ENCODE measurements at regions not wholly inside any gene's neighbourhood (a gene's known extent, or its start where the extent isn't known, plus 50 kb on each side); places are given as distances from the start of the nearest gene placed in this dataset.
"Not testable (repeated sequence)": the region's sequence is repeated elsewhere in the genome, so short reads cannot be mapped to it uniquely, and the experiment has no call there.

DNA sequence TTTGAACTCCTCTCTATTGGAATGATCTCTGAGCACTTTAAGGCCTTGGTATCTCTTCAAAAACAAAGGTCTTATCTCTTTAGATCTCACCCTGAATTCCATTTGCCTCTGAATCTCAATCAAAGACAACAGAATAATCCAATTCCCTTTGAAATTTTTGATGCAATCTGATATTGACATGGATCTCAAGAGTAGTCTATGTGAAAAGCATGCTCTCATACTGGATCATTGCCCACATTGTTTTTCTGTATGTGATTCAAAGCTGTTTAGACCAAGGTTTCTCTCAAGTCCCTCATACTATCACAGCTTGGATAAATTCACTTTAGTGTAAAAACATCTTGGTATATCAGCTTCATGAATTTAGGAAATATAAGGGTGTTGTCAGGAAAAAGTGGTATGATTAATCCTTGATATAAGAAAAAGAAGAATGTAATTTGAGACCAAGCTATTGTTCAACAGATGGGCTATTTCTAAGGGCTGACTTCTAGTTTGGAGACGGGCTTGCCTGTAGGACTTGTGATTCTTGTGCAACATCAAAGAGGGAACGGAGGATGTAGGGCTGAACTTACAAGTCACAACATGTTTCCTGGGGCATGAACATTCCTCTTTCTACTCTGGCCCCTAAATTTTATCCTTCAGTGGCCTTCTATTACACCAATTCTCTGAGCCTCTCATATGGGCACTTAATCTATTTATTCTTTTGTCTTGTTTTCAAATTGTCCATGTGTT lies 77.9 kb upstream of the CITED2 start:
- peak; percentile 20 for DNase-seq (ENCODE audit: low read depth, low spot score)

DNA sequence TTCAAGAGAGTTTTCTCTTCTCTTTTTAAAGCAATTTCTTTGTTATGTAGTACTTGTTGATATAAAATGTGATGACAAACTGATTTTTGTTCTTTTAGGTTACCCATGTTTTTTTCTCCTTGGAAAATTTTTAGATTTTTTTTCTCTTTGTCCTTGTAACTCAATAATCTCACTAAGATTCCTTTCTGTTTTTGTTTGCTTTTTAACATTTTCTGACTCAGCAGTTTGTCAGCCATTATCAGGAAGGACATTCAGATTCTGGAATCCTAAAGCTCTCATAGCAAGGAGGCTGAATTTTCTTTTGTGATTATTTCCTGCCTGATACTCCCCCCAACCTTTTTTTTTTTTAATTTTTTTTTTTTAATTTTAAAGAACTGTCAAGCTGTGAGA lies 75.2 kb upstream of the CITED2 start:
- no peak for DNase-seq (ENCODE audit: low read depth, low spot score)

DNA sequence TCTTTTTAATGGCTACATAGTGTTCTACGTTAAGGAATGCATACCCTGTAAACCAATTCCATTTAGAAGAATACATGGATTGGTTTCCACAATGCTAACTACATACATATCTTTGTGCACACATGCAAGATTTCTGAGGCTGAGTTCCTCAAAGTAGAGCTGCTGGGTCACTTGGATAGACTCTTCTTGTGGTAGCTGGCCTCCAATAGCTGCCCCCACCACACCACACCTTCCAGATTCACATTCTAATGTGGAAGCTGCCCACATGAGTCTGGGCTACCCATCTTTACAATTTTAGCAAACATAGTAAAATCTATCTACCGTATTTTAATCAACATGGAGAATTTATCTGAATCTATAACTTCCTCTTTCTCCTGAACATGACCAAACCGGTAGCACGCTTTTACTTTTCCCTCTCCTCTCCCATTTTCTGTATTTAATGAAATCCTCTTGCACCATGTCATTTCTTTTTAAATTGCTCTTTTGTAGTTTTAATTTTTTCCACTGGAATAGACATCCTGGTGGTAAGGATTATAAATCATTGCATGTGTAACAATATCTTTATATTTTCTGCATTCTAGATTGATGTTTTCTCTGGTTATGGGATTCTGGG lies 74.7 kb upstream of the CITED2 start:
- no peak for DNase-seq (ENCODE audit: low read depth, low spot score)

DNA sequence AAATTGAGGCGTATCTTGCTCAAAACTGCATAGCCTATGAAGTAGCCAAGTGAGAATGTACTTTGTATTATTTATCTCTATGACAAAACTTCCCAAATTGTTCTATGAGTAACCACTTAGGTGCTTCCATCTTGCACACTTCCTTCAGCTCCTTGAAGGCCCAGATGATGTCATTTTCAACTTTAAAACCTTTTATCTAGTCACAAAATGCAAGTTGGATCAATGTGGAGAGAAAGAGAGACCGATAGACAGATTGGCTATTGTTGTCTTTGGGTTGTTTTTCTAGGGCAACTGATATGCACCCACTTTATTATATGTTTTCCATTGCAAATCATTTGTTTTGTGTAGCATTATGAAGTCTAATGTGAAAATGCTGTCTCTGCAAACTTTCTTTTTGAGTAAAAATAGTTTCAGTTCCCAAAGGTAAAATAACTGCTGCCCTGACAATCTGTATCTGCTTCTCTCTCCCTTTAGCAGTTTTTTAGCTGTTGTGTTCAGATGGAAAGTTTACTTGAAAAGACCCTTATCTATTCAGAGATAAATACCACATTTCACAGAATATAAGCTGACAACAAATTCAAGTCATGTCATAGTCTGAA lies 73.7 kb upstream of the CITED2 start:
- no peak for DNase-seq (ENCODE audit: low read depth, low spot score)

DNA sequence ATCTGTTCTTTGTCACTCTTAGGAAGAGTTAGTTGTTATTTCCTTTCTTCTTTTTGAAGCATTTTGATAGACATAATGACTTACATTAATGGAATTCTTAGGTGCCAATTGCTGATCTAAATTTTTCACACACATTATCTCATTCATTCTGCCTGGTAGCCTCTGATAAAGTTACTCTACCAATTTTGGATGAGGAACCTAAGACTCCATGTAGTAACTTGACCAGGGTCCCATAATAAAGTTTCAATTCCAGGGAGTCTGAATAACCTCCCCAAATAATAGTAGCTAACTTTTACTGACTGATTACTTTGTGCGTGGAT lies 73.2 kb upstream of the CITED2 start:
- no peak for DNase-seq (ENCODE audit: low read depth, low spot score)

DNA sequence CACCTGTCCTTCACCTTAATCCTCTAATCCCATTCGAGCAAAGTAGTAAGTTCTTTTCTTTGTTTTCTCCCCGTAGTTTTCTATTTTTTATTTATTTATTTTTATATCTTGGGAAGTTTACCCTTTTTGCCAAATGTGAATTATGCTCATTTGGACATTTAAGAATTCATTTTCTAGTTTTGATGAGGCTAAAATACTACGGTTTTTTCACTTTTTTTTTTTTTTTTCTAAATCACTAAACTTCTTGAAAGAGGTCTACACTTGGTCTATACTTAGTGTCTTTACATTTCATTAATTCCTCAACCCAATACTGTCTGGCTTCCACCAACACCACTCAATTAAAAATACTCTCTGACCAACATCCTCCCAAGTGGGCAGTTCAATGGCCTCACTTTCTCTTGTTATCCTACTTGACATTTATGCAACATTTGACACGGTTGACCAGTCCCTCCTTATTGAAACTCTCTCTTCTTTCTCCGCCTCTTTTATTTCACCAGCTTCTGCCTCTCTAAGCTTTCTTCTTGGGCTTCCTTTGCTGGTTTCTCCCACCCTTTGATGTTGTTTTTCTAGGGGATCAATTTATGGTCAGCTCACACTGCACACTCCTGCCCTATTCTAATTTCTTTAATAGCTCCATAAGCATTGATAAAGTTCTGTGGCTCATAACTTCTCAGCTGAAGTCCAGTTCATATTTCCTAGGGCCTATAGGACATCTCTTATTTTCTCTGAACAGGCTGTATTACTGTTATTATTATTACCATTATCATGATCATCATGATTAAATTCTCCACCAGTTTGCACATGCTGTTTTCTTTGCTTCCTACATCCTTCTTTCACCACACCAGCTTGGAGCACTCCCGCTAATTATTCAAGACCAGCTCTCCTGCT lies 72.6 kb upstream of the CITED2 start:
- DNase-seq (ENCODE audit: low read depth, low spot score) = no peak

DNA sequence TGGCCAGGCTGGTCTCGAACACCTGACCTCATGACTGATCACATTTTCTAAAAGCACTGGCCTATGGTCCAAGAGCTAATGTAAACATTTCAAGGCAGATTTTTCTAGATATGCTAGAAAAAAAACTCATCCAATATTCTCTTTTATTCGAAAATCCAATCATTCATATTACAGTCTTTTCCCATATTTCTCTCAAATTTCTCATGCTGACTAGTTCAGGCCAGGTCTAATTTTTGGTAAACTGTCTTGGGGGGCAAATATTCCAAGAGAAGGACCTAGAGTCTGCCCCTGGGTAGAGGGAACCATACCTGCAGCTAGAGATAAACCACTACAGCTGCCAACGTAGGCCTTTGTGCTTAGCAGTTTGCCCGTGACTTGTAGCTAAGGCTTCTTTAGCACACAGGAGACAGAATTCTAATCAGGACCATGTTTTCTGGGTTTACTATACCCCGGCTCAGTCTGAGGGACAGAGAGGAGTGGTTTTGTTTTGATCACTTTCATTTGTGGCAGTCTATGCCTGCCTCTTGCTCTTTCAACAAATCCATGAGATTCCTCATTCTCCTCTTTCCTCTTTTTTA lies 71.8 kb upstream of the CITED2 start:
- no peak for DNase-seq (ENCODE audit: low read depth, low spot score)

DNA sequence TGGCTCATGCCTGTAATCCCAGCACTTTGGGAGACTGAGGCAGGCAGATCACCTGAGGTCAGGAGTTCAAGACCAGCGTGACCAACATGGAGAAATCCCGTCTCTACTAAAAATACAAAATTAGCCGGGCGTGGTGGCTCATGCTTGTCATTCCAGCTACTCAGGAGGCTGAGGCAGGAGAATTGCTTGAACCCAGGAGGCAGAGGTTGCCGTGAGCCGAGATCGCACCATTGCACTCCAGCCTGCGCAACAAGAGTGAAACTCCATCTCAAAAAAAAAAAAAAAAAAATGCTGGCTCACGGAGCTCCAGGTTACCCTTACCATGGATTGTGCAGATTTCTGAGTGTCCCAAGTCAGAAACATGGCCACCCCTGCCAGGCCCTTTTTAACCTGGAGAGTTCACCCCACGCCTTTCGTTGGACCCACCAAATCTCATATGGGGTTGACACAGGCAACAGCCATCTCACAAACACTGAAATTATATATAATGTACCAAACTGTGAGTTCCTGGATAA lies 69.9 kb upstream of the CITED2 start:
- DNase-seq (ENCODE audit: low read depth, low spot score) = not testable (repeated sequence)

DNA sequence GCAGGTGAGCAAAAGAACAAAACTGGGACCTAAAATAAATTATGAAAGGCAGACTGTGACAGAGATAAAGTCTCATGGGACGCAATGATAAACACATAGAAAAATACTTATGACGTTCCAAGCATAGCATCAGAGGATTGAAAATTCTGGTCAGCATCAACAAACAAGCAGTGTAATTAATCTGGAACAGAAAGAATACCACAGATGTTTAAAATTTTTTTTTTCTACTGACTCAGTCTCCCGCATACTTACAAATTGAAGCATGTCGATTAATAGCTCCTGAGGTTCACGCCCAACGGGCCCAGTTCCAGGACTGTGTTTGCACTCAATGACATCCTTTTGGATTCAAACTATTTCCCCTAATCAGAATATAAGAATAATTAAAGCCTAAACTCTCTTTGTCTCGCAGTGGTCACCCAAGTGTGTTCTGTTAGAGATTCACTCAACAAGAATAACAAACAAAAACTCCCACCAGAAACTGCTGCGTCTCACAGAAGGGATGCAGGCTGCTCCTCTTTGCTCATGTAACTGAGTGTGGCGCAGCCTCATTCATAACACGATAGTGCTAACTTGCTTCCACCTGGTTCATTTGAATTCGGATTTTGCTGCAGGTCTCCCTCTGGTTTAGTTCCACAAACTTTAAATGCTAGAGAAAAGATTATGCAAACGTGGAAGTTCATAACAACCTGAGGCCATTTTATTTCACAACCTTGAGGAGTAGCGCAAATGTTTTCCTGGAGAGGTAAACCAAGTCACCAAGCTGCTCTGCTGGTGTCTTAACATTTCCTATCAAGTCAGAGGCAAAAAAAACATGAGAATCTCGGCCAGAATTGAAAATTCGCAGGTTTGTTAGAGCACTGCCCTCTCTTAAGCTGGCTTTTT lies 69.0 kb upstream of the CITED2 start:
- no peak for DNase-seq (ENCODE audit: low read depth, low spot score)

DNA sequence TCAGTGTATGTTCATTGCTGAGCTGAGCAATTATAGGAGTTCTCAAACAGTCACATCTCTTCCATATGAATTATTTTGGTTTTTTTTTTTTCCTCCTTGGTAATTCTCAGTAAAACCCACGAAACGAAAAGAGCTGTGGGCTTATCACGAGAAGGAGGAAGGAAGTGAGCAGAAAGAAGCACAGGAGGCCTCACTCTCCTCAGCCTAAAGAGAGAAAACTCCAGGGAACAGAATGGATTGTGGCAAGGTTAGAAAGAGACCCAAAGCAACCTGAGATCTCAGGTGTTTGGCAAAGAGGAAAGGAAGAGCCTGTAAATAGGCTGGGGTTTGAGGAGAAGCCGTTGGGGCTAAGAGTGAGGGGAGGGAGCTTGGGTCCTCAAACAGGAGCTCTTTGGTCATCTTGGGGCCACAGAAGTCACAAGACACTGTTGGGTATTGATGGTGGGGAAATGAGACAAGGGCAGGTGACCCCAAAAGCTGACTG lies 67.8 kb upstream of the CITED2 start:
- DNase-seq (ENCODE audit: low read depth, low spot score) = no peak

DNA sequence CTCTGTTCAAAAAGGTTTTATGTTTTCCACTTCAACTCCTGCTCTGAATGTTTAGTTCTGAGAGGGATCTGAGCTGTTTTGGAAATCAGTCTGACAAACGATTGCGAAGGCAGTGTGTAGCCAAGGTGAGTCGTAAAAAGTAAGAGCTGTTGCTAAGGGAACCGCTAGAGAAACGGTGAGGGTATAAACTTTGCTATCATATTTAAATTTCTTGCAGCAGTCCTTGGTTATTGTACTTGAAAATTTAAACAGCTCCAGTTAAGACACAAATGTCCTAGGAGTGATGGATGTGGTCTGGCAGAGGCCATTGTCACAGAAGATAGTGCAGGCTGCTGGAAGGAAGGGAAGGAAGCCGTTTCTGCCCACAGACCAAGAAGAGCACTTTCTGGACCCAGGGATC lies 64.9 kb upstream of the CITED2 start:
- DNase-seq (ENCODE audit: low read depth, low spot score) = no peak

DNA sequence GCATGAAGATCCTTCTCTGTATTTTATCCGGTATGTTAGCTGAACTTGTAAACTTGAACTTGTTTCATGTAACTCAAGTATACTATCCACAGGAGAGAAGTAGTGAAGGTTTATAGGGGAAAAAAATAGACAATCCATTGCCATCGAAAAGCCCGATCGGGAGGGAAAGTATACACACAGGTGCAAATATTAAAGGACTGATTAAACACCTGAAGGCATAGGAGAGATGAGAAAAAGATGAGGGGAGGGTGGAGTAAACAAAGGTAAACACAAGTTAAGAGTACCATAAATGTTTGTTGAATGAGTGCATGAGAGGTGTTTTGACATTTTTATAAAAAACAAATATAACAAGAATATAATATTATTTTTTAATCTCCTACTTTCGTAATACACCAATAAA lies 64.3 kb upstream of the CITED2 start:
- DNase-seq (ENCODE audit: low read depth, low spot score) = no peak

DNA sequence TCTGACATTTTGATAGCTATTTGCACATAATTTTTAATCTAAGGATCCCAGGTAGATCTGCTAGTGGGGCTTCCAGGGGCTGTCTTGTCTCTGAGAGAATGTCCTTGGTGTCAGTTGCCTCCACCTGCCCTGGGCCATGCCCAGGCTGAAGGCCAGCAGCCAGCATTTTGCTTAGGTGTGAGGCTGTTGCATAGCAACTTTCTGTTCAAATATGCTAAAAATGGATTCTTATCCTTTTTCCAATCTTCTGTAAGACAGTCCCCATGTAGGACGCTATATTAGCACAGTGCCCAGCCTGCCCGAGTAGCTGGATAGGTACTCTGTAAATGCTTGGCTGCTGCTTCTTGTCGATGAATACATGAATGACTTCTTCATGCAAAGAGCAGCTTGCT lies 62.5 kb upstream of the CITED2 start:
- DNase-seq (ENCODE audit: low read depth, low spot score) = no peak

DNA sequence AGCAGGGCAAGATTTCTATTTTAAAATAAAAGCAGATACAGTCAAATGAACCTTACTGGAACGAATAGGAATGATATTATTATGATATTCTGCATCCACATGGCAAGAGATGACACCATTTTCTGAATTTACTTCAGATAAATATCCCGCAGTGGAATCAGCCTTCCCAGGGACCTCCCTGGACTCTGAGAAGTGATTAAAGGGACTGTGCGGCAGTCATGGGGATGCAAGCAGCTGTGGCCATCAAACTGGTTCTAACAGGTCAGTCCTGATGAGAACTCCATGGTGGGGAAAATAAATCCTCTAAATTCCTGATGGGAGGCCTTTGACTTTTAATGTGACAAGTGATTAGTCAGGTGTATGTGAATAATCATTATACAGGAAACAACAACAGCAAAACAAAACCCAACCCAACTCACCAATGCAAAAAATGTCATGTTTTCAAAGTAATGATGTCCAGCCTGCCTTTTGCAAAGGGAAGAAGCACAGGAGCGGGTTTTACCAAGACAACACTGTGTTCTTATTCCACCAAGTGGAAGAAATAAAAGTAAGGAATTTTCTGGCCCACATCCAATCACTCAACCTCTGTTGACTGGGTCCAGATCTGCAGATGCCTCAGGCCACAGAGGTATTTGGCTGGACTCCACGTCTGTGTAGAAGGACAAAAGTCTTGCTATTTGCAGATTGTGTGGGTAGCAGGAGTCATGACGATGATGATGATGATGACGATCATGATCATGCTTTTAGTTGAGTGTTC lies 61.9 kb upstream of the CITED2 start:
- DNase-seq (ENCODE audit: low read depth, low spot score) = no peak

DNA sequence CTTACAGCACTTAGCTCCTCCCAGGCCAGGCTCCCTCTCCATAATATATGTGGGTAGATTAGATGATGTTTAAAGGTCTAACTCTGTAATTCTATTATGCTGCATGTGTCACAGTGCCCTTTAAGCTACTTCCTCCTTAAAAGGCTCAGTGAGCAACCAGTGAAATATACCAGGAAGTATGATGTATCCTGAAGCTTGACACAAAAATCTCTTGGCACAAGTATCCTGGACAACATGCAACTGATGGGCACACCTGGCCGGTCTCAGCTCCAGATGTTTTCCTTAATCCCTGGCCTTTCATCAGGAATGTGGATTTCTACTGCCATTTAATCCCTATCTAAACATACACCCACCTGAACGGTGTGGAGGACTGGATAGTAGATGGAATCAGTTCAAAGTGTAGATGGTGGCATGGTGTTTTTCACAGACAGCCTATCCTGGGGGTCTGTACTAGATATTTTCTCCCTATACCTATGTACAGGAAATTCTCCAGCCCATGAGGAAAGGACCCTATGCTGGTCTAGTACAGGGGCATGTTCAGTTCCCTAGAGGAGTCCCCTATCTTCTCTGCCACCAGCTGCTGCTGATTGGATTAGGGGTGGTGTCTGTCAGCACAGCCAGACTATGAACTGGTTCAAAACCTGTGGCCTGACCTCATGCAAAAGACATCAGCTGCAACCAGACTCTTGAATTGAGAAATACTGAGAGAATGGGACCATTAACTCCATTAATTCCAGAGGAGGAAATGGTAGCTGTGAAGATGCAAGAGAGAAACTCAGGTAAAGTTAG lies 59.4 kb upstream of the CITED2 start:
- no peak for DNase-seq (ENCODE audit: low read depth, low spot score)

DNA sequence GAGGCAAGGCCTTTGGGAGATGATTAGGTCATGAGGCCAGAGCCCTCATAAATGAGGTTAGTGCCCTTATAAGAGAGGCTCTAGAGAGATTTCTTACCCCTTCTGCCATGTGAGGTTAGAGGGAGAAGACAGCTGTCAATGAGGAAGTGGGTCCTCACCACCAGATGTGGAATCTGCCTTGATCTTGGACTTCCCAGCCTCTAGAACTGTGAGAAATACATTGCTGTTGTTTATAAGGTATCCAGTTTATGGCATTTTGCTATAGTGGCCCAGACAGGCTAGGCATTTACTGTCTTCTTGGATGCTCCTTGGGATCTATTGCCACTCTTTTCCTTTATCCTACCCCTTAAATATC lies 57.1 kb upstream of the CITED2 start:
- no peak for DNase-seq (ENCODE audit: low read depth, low spot score)

DNA sequence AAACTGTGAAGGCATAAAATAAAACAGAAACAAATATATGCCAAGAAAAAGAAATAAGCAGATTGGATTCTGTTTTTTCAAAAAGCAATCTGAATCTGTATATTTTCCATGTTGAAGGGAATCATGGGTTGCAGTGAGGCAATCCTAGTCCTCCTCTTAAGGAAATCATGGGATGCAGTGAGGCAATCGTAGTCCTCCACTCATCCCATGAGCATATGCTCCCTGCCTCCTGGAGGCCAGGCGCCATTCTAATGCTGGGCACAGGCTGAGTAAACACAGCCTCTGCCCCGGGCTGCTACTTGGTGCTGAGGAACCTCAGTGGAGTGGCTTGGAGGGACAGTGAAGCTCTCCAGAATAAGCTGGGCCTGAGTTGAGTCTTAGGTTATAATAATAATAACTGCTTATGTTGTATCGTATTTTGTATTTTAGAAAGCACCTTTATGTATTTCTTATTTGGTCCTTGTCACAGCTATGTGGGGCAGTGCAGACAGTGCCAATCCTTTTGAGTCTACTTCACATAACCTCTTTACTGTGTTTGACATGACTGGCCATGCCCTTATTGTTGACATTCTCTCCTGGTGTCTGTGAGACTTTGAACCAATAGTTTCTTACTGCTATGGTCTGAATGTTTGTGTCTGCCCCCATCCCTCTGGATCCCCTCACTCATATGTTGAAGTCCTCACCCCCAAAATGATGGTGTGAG lies 56.6 kb upstream of the CITED2 start:
- DNase-seq (ENCODE audit: low read depth, low spot score) = no peak

DNA sequence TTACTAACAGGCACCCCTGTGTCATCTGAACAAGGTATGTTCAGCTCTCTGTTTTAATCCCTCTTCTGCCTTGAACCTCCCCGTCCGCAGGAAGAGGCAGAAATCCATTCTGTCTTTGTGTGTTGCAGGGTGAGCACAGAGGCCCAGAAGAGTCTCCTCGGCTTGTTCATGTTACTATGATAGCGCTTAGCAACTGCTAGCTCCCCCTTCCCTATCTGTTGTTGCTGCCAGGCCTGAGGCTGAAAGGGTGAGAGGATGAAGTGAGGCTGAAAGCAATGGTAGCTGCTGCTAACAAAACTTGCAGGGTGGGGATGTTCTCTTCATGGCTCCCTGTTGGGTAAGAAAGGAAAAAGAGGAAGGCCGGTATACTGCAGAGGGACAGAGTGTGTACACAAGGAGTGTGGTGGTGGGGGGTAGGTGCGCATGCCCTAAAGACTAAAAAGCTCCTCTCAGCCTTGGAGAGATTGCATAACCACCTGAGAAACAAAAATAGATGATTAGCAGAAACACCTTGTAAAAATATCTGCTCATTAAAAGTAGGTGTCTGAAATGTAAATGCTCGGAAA lies 55.2 kb upstream of the CITED2 start:
- DNase-seq (ENCODE audit: low read depth, low spot score) = peak; percentile 50

Data from ELF-1 (cell line).